ENCODE measurements at regions not wholly inside any gene's neighbourhood (a gene's known extent, or its start where the extent isn't known, plus 50 kb on each side); places are given as distances from the start of the nearest gene placed in this dataset.

DNA sequence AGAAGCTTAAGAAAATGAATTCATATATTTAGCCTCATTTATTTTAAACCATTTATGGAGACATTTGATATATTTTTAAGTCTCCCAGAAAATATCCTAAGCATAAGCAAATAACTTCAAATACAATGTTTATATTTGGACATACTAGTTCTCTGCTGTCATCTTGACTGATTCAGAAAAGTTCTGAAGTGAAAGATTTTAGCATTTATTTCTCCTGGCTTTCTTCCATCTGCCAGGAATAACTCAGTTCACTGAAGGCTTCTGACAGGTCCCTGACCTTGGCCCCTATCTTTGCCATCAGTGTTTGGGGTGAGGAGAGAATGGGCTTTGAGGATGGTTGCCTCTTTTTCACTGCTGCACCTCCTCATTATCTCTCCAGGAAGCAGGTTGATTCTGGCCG, 115.7 kb downstream of the SLIT2 start:
- Histone ChIP-seq H3K36me3 (no peaks in the 10 kb centered on the region), H3K4me1 (no peaks in the 10 kb centered on the region), H3K4me3 (ENCODE audit: low read depth, low read length) (no peak overlapping the region), H3K27me3 (peaks cover 12% of the 10 kb centered on the region), H3K9me3 (no peaks in the 10 kb centered on the region)
- no peak for DNase-seq
- TF ChIP-seq, protein P1, sequence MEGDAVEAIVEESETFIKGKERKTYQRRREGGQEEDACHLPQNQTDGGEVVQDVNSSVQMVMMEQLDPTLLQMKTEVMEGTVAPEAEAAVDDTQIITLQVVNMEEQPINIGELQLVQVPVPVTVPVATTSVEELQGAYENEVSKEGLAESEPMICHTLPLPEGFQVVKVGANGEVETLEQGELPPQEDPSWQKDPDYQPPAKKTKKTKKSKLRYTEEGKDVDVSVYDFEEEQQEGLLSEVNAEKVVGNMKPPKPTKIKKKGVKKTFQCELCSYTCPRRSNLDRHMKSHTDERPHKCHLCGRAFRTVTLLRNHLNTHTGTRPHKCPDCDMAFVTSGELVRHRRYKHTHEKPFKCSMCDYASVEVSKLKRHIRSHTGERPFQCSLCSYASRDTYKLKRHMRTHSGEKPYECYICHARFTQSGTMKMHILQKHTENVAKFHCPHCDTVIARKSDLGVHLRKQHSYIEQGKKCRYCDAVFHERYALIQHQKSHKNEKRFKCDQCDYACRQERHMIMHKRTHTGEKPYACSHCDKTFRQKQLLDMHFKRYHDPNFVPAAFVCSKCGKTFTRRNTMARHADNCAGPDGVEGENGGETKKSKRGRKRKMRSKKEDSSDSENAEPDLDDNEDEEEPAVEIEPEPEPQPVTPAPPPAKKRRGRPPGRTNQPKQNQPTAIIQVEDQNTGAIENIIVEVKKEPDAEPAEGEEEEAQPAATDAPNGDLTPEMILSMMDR (IDR thresholded peaks at IDR 0.05; ENCODE audit: low read depth, low read length): no peak

DNA sequence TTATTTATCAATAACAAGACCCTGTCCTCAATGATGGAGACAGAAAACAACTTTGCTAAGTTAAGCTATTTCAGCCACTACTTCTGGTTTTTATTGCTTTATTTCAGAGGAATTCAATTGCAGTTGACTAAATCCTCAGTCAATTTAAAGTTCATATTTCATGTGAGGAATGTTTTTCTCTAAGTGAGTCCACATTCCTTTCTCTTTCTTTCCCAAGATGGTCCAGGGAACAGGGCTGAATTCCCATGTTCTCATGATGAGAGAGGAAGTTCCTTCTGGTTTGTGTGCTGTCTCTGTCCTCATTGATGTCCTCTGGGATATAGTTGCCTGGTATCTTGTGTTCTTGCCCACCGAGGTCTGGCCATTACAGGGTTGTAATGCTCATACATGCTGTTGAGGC, 117.2 kb downstream of the SLIT2 start:
- H3K9me3 ChIP-seq: no peaks in the 10 kb centered on the region
- H3K27me3 ChIP-seq: peaks cover 11% of the 10 kb centered on the region
- H3K36me3 ChIP-seq: no peaks in the 10 kb centered on the region
- H3K4me1 ChIP-seq: no peaks in the 10 kb centered on the region
- TF ChIP-seq, protein P1 (IDR thresholded peaks at IDR 0.05; ENCODE audit: low read depth, low read length): no peak
- no peak overlapping the region for H3K4me3 ChIP-seq (ENCODE audit: low read depth, low read length)
- no peak for DNase-seq

DNA sequence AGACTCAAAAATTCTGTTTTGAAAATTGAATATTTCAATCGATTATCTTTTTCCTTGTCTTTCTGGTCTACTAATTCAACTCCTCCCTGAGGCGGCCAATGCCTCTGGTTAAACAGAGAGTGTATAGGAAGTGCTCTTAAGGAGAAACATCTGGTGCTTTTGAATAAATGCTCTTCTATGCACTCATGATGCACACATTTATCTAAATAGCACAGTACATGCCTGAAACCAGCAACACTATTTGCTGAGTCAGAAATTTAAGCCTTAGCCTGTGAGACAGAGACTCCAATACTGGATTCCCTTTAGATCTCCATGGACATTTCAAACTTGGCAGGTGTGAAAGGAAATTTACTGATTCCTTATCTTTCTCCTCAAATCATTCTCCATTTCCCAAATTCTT, 118.6 kb downstream of the SLIT2 start:
- Histone ChIP-seq H3K4me1 (no peaks in the 10 kb centered on the region), H3K9me3 (no peaks in the 10 kb centered on the region), H3K27me3 (0 out of 2 replicates have a peak, but pooled peaks cover 3% of the 10 kb centered on the region), H3K36me3 (no peaks in the 10 kb centered on the region), H3K4me3 (ENCODE audit: low read depth, low read length) (no peak overlapping the region)
- TF ChIP-seq, protein P1 (IDR thresholded peaks at IDR 0.05; ENCODE audit: low read depth, low read length): no peak
- no peak for DNase-seq

DNA sequence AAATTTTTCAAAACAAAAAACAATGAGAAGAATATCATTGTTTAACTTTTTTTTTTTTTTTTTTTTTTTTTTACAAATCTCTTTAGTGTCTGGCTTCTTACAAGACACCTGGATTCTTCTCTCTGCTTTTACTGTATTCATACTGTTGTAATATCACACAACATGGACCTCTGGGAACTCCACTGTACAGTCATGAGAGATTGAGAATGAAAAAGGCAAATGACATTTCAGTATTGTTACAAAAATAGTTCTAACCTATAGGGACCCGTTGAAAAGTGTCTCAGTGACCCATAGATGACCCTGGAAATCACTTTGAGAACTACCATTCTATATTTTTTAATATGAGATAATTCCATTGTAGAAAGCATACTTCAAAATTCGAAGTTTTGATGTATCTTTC, 124.4 kb downstream of the SLIT2 start:
- no peaks in the 10 kb centered on the region for H3K4me1 ChIP-seq
- peaks cover 14% of the 10 kb centered on the region; the same call in 1 of the 2 replicates for H3K27me3 ChIP-seq
- TF ChIP-seq, protein P1 (IDR thresholded peaks at IDR 0.05; ENCODE audit: low read depth, low read length): no peak
- DNase-seq: no peak
- no peaks in the 10 kb centered on the region for H3K36me3 ChIP-seq
- H3K9me3 ChIP-seq: no peaks in the 10 kb centered on the region
- no peak overlapping the region for H3K4me3 ChIP-seq (ENCODE audit: low read depth, low read length)

- Histone ChIP-seq H3K27me3 (peaks cover 16% of the 10 kb centered on the region), H3K9me3 (no peaks in the 10 kb centered on the region), H3K36me3 (no peaks in the 10 kb centered on the region), H3K4me3 (ENCODE audit: low read depth, low read length) (no peak overlapping the region), H3K4me1 (no peaks in the 10 kb centered on the region)
- TF ChIP-seq, protein P1 (IDR thresholded peaks at IDR 0.05; ENCODE audit: low read depth, low read length): no peak
- DNase-seq: no peak
Observed at GRCh38 chr4:20378181-20378580, 126.5 kb downstream of the SLIT2 start.

DNA sequence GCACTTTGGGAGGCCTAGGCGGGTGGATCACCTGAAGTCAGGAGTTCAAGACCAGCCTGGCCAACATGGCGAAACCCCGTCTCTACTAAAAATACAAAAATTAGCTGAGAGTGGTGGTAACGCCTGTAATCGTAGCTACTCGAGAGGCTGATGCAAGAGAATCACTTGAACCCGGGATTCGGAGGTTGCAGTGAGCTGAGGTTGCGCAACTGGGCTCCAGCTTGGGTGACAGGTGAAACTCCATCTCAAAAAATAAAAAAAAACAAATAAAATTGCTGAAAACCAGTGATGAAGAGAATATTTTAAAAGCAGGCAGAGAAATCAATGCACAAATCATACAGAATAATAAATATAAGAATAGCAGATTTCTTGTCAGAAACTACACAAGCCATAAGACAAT, 129.3 kb downstream of the SLIT2 start:
- H3K27me3 ChIP-seq: peaks cover 16% of the 10 kb centered on the region
- H3K4me3 ChIP-seq (ENCODE audit: low read depth, low read length): no peak overlapping the region
- TF ChIP-seq, protein P1 (IDR thresholded peaks at IDR 0.05; ENCODE audit: low read depth, low read length): no peak
- no peaks in the 10 kb centered on the region for H3K4me1 ChIP-seq
- no peaks in the 10 kb centered on the region for H3K9me3 ChIP-seq
- no peaks in the 10 kb centered on the region for H3K36me3 ChIP-seq
- DNase-seq: no peak
